Left ventricle myocardium inferior (tissue), 1 donor: ENCODE measurements at regions not wholly inside any gene's neighbourhood (a gene's known extent, or its start where the extent isn't known, plus 50 kb on each side); places are given as distances from the start of the nearest gene placed in this dataset.

ENCODE experiments used
- DNase-seq: peaks from one replicate; pipeline ENCODE4 v3.0.0-alpha.2; 2020
- H3K27ac ChIP-seq: fragments of 200-600 bp; replicated peaks from 2 replicates; pipeline ENCODE4 v1.8.0; 2021
- H3K27me3 ChIP-seq: fragments of 200-600 bp; 2 replicates; pipeline ENCODE4 v1.8.0; 2021; ENCODE audit warnings: low read depth
- H3K36me3 ChIP-seq: fragments of 200-600 bp; 2 replicates; pipeline ENCODE4 v1.8.0; 2021
- H3K4me1 ChIP-seq: fragments of 200-600 bp; 2 replicates; pipeline ENCODE4 v1.8.0; 2021
- H3K4me3 ChIP-seq: fragments of 200-600 bp; 2 replicates; pipeline ENCODE4 v1.8.0; 2021; ENCODE audit warnings: mild to moderate bottlenecking, moderate library complexity
- H3K9me3 ChIP-seq: fragments of 200-600 bp; replicated peaks from 2 replicates; pipeline ENCODE4 v1.8.0; 2021
- CTCF ChIP-seq: fragments of 200-600 bp; IDR thresholded peaks from 2 replicates; pipeline ENCODE4 v1.8.0; 2021; ENCODE audit warnings: antibody characterized with exemption, mild to moderate bottlenecking, borderline replicate concordance
- intact Hi-C: fragments of 100-400 bp; cut with micrococcal nuclease; formaldehyde crosslinking; loops from one replicate; pipeline ENCODE4 v1.11.0; 2022
- donor health status: DM: no; HTN: yes; CAD: no; lungs with severe emphysema.

DNA sequence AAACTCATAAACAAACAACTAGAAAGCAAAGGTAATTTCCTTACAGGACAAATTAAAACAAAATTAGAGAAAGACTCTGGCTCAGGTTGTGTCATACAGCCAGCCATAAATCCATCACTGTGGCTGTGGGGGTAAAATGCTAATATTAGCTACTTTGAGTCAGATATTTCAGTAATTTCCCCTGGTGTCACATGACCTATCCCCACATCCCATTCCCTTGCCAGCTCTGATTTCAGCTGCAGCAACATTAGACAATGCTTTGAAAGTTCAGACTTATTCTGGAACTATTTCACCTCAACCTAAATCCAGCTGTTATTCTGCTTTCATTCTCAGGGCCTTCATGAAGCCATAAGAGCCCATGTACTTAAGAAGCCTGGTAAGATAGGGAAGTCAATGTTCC is 55.3 kb downstream of the RPL10L start:
- intact Hi-C loops = no loop called here
- Histone ChIP-seq H3K36me3 (no peaks in the 10 kb centered on the region), H3K4me3 (no peak overlapping the region), H3K27me3 (no peaks in the 10 kb centered on the region), H3K9me3 (peaks cover 7% of the 10 kb centered on the region), H3K27ac (no peak overlapping the region), H3K4me1 (no peaks in the 10 kb centered on the region)
- no peak for DNase-seq
- no peak for TF ChIP-seq CTCF

DNA sequence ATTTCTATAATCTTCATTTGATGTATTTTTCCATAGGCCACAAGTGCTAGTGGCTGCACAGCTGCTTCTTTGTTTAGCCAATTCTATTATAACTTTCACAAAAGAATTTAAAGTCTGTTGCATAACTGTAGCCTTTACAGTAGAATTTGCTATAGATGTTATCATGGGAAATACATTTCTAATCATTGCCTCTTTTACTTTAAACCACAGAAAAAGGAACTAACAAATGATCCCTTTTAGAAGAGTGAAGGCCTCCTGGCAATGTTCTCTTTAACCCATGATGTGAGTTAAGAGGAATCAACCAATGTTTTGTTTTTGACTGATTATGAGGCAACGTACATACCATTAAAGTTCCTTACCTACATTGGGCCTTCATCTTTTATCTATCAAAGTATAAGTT is 68.8 kb downstream of the RPL10L start:
- DNase-seq = no peak
- TF ChIP-seq CTCF = no peak

GRCh38 chr14:46581036-46581671 is 70.4 kb downstream of the RPL10L start:
- Histone ChIP-seq H3K27ac (no peak overlapping the region), H3K36me3 (no peaks in the 10 kb centered on the region), H3K4me1 (no peaks in the 10 kb centered on the region), H3K4me3 (no peak overlapping the region), H3K27me3 (no peaks in the 10 kb centered on the region), H3K9me3 (no peaks in the 10 kb centered on the region)
- no peak for TF ChIP-seq CTCF
- intact Hi-C loops = no loop called here
- no peak for DNase-seq

More for the DNA sequence above, 68.8 kb downstream of the RPL10L start:
- intact Hi-C loops = no loop called here
- Histone ChIP-seq H3K27ac (no peak overlapping the region), H3K9me3 (no peaks in the 10 kb centered on the region), H3K4me1 (no peaks in the 10 kb centered on the region), H3K27me3 (no peaks in the 10 kb centered on the region), H3K4me3 (no peak overlapping the region), H3K36me3 (no peaks in the 10 kb centered on the region)

DNA sequence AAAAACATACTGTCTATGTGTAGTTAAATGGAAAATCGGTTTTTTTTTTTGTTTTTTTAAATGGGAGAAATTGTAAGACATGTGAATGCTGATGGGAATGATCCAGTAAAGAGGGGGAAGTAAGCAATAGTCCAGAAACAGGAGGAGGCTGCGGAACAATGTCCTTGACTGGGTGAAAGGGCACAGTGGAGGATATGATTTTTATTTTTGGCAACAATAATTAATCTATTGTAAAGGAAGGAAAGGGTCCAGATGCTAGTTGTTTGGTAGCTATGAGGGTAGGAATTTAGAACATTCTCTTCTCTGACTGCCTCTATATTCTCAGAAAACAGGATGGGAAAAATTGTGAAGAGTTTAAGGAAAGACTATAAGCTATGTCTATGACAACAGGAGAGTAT is 76.6 kb downstream of the RPL10L start:
- H3K4me1 ChIP-seq = no peaks in the 10 kb centered on the region

DNA sequence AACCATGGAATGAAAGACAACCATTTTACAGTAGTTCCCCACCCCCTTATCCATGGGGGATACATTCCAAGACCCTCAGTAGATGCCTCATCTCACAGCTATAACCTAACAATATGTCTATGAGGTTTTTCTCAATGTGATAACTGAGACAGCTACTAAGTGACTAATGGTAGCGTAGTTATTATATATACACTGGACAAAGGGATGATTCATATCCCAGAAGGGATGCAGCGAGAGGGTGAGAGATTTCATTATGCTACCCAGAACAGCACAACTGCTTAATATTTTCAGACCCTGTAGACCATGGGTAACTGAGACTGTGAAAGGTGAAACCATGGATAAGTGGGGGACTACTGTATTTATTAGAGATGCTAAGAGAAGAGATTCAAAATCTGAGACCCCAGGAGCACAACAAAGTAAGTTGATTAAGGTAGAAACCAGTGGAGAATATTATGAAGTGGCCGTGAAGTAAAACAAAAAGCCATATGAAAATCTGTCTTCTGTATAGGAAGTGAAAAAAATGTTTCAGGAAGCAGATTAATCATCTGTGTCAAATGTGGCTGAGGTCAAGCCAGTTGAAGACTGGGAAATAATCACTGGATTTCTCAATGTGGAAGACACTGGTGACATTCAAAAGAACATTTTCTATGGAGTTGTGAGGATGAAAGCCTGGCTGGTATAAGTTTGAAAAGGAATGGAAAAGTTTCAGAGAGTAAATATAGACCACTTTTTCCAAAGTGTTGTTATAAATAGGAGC is 77.2 kb downstream of the RPL10L start:
- Histone ChIP-seq H3K36me3 (no peaks in the 10 kb centered on the region), H3K4me3 (no peak overlapping the region), H3K27me3 (no peaks in the 10 kb centered on the region), H3K27ac (no peak overlapping the region), H3K9me3 (peaks cover 2% of the 10 kb centered on the region), H3K4me1 (no peaks in the 10 kb centered on the region)
- no peak for TF ChIP-seq CTCF
- intact Hi-C loops = no loop called here
- DNase-seq = no peak

More for the DNA sequence above, 76.6 kb downstream of the RPL10L start:
- Histone ChIP-seq H3K4me3 (no peak overlapping the region), H3K27me3 (no peaks in the 10 kb centered on the region), H3K36me3 (no peaks in the 10 kb centered on the region), H3K9me3 (no peaks in the 10 kb centered on the region), H3K27ac (no peak overlapping the region)
- DNase-seq = no peak
- intact Hi-C loops = no loop called here
- TF ChIP-seq CTCF = no peak
